HG03354 (cell line): ENCODE measurements at regions not wholly inside any gene's neighbourhood (a gene's known extent, or its start where the extent isn't known, plus 50 kb on each side); places are given as distances from the start of the nearest gene placed in this dataset.

Experiments
- ATAC-seq: cut with Tn5 transposase; IDR thresholded peaks from one replicate; pipeline ENCODE4 v1.9.1; 2021; ENCODE audit warnings: mild to moderate bottlenecking; ENCODE audit not compliant: unreplicated experiment, poor library complexity, severe bottlenecking

DNA sequence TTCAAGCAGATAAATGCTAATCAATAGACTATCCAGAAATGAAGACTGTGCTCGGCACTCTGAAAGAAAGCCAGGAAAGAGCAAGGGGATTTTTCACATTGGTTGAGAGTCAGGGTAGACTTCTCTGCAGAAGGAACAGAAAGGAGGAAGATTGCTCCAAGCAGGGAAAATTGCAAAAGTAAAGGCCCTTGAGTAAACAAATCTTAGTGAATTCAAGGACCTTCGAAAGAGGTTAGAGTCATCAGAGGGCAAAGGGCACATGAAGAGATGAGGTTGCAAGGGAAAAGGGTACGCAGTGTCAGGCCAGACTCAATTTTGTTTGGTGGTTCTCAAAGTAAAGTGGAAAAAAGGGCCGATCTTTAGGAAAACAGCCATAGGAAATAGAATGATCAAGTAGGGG is 157.6 kb upstream of the RAI14 start:
- ATAC-seq = no peak

DNA sequence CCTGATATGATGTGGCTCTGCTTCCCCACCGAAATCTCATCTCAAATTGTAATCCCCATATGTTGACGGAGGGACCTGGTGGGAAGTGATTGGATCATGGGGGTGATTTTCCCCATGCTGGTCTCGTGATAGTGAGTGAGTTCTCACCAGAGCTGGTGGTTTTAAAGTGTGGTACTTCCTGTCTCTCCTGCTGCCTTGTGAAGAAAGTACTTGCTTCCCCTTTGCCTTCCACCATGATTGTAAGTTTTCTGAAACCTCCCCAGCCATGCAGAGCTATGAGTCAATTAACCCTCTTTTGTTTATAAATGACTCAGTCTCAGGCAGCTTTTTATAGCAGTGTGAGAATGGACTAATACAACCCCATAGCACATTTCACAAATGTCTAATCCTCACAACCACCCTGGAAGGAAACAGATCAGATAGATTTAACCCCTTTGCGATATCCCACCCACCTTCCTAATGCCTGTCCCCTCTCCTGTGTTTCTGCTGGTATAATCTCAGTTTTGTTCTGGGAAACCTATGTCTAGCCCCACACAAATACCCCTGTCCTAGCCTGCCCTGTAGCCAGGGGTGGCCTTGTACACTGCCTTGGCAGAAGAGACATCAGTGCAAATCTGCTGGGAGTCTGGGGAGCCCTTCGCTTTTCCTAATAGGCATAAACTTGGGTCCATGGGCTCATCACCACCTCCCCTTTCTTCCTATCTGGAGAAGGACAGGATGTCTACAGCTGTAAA is 157.0 kb upstream of the RAI14 start:
- peak; percentile 91 for ATAC-seq

DNA sequence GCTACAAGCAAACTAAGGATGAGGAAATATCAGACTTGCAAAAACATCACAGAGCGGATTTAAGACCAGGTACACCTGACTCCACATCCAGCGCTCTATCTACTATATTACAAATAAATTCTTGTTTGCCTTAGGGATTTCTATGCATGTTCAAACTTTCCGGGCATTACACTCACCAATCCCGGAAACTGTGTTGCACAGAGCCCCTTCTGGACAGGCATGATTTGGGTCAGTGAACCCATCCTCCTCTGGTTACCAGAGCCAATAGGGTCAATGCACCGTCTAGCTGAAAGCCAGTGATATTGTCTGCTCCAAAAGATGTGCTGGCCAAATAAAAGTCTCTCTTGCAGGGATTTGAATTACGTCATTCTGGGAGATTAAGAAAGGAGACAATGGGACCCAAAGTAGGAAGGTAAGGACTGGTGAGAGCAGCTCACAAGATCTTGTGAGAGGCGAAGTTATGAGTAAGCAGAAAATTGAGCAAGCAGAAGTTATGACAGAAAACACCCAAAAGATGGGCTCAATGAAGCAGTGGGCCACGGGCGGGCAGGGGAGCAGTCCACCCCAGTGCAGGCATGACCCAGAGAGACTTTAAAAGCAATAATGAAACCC is 155.8 kb upstream of the RAI14 start:
- ATAC-seq = no peak

DNA sequence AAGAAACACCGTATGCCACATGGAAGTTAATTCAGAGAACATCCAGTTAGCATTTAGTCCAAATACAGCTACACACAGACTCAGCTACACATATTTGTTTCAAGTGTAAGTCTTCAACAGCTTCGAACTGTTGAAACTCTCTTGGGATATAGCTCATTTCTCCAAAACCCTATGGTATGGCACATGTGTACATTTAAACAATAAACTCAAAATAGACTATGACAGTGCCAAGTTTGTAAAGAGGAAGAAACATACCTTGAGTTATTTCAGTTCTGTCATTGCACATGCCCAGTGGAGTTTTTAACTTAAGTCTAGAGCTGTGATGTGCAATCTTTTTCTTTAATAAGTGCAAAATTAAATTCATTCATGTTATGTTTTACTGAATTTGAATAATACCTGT is 155.1 kb upstream of the RAI14 start:
- ATAC-seq = no peak

GRCh38 chr5:34501840-34502239 is 154.3 kb upstream of the RAI14 start:
- no peak for ATAC-seq

- ATAC-seq = no peak
Measured at GRCh38 chr5:34502581-34502980, 153.5 kb upstream of the RAI14 start.

DNA sequence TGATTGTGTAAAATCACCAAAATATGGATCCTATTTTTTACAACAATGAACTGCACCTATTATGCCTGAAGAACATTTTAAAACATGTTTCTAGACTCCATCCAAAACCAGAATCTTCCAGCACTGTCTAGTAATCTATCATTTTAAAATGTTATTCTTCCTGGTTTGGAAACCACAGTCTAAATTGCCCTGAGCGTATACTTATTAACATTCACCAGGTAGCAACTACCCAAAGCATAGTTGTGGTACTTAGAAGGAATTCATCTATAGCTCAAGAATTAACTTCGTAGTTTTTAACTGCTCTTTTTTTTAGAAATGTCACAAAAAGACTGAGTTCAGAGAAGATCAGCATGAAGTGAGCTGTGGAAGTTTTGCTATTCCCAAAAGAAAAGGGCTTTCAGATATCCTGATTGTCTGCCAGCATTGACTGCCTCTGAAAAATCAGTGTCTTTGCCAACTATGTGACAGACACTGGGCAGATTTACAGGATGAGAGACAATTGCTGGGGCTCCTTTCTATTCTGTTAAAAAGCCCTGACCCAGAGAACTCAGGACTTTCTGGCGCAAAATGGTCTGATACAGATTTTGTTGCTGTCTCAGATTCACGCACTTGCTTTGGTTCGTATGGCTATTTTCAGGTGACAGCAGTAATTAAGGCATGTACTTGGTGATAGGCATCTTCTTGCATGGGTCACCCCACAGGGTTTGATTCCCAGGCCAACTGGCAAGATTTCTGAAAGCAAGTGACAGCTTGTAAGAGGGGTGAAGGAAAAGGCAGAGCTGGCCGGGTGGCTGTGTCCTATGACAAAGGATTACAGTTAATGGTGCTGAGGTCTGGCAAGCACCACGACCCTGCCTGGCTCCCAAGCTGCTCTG is 152.5 kb upstream of the RAI14 start:
- ATAC-seq = no peak

GRCh38 chr5:34504967-34505366 is 151.2 kb upstream of the RAI14 start:
- ATAC-seq = no peak

DNA sequence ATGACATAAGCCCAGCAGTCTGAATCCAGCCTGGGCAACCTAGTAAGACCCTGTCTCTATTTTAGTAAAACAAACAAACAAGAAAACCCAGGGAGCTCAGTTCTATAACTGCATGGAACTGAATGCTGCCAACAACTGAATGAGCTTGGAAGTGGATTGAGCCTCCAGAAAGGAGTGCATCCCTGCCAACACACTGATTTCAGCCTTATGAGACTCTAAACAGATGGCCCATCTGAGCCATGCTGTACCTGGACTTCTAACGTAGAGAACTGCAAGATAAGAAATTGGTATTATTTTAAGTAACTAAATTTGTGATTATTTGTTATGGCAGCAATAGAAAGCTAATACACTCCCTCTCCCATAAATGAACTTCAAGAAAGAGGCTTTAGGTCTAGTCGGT is 150.4 kb upstream of the RAI14 start:
- ATAC-seq = no peak

GRCh38 chr5:34507933-34508332 is 148.2 kb upstream of the RAI14 start:
- no peak for ATAC-seq

GRCh38 chr5:34509392-34509791 is 146.7 kb upstream of the RAI14 start:
- ATAC-seq = no peak

GRCh38 chr5:34510002-34510401 is 146.1 kb upstream of the RAI14 start:
- no peak for ATAC-seq

DNA sequence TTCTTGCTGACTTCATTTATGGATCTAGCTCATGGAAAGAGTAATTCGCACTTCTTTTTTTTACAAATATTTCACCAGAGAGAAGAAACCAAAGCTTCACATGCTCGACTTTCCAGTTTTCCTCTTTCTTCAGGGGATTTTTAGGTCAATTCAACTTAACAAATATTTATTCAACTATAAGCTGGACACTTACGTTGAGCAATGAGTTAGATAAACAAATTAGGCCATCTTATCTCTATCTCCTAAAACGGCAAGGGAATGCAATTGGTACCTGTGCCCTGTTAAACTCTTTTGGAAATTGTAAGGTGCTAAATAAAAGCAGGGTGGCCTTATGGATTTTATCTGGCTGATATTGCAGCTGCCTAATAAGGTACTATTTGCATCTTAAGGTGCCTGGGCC is 145.1 kb upstream of the RAI14 start:
- ATAC-seq = no peak

GRCh38 chr5:34511481-34511880 is 144.6 kb upstream of the RAI14 start:
- no peak for ATAC-seq

DNA sequence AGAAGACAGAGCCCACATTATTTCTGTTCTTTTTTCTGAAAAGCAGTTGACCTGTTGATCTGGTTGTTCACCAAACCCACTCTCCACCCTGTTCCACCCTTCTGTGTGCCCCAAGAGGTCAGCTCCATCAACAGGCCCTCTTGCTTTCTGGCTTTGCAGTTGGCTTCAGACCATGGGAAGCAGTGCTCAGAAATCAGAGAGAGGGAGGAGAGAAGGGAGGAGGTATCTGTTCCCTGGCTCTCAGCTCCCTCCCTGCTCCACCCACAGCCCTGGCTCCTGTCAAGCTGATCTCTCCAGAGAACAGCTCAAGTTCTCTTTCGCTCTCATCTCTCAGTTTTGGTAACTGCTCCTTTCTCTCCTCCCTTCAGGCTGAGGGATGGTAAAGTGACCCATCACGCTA is 144.2 kb upstream of the RAI14 start:
- ATAC-seq = no peak

DNA sequence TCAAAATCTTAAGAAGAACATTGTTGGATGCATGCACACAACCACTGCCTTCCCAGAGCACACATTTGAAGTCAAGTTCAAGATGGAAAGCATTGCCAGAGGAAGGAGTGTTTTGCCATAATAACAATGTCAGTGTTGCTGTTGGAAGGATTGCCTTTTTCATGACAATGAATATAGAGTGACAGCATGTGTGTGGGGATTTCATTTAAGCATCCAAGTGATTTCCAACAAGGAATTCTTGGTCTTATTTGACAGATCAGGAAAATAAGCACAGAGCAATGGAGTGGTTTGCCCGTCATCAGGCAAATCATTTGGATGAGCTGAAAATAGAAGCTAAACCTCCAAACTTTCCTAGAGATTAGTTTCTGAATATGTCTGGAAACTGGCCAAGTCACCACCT is 140.0 kb upstream of the RAI14 start:
- ATAC-seq = no peak

- no peak for ATAC-seq
Measured at GRCh38 chr5:34516686-34517085, 139.4 kb upstream of the RAI14 start.

GRCh38 chr5:34517249-34517648 is 138.9 kb upstream of the RAI14 start:
- no peak for ATAC-seq

DNA sequence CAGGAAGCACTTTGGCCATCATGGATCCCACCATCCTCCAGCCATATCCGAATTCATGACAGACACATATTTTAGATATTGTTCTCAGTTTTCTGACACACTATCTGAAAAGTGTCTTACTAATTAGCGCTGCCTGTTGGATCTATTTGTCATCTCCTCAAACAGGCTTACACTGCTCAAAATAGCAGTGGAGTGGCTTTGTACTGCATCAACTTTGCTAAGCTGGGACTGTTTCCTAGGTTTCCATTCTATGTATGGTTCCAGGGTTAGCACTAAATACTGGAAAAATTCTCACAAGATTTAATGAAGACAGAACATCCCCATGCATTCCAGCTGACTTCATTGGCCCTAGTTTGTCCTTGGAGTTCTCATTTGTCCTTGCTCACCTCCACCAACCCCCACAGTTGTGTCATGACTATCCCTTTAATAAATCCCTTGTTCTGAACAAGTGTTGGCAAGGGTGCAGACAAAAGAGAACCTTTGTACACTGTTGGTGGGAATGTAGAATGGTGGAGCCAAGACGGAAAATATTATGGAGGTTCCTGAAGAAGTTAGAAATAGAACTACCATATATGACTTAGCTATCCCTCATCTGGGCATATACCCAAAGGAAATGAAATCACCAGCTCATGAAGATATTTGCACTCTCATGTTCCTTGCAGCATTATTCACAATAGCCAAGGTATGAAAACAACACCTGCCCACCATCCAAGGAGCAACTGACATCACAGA is 136.5 kb upstream of the RAI14 start:
- no peak for ATAC-seq

DNA sequence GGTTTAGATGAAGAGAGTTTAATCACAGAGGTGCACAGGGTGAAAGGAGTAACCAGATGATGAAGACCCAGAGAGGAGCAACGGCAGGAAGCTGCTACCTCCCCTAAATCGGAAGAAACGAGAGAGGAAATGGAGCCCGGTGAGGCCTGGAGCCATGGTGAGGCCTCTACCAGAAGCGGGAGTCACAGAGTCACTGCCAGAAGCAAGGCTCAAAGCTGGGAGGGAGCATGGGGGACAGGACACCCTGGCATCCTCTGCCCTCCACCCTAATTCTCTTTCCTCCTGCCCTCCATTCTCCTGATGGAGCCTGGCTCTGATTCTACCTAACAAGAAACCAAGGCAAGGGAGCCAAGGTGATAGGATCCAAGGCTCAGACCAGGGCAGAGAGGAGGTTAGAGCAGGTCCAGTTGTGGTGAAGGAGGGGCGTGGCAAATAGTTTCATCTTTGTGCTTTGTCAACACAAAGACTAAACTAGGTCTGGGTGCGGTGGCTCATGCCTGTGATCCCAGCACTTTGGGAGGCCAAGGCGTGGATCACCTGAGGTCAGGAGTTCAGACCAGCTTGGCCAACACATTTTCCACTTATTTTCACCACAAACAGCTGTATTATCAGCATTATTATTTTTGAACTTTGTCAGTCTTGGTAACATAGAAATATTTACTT is 134.4 kb upstream of the RAI14 start:
- no peak for ATAC-seq
